Dendritic cell treated with granulocyte-macrophage colony-stimulating factor and Interleukin-4, amounts not matched to agents 40 ng/mL and 50 ng/mL, for 4 days (primary cell): ENCODE measurements at regions not wholly inside any gene's neighbourhood (a gene's known extent, or its start where the extent isn't known, plus 50 kb on each side); places are given as distances from the start of the nearest gene placed in this dataset.
"Not testable (repeated sequence)": the region's sequence is repeated elsewhere in the genome, so short reads cannot be mapped to it uniquely, and the experiment has no call there.

Experiments
- H3K27ac Mint-ChIP-seq: one replicate; pipeline ENCODE4 v1.8.0; 2022; ENCODE audit warnings: mild to moderate bottlenecking, mixed read lengths
- H3K27me3 Mint-ChIP-seq: one replicate; pipeline ENCODE4 v1.8.0; 2022; ENCODE audit warnings: mild to moderate bottlenecking, mixed read lengths
- H3K36me3 Mint-ChIP-seq: one replicate; pipeline ENCODE4 v1.8.0; 2022; ENCODE audit warnings: low read depth, mixed read lengths
- H3K4me1 Mint-ChIP-seq: one replicate; pipeline ENCODE4 v1.8.0; 2022; ENCODE audit warnings: low read depth, mixed read lengths
- H3K4me3 Mint-ChIP-seq: one replicate; pipeline ENCODE4 v1.8.0; 2022; ENCODE audit warnings: mild to moderate bottlenecking, moderate library complexity, mixed read lengths
- H3K9me3 Mint-ChIP-seq: one replicate; pipeline ENCODE4 v1.8.0; 2022; ENCODE audit warnings: mixed read lengths
- intact Hi-C: fragments of 100-400 bp; cut with micrococcal nuclease; formaldehyde crosslinking; loops from one replicate; pipeline ENCODE4 v1.15.0; 2022

DNA sequence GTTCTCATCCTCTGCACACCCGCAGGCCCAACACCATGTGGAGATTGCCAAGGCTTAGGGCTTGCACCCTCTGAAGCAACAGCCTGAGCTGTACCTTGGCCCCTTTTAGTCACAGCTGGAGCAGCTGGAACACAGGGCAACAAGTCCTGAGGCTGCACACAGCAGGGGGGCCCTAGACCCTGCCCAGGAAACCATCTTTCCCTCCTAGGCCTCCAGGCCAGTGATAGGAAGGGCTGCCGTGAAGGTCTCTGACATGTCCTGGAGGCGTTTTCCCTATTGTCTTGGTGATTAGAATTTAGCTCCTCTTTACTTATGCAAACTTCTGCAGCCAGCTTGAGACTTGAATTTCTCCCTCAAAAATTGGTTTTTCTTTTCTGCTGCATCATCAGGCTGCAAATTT lies 373.5 kb upstream of the CLEC14A start:
- H3K36me3 Mint-ChIP-seq: no peaks in the 10 kb centered on the region
- no peaks in the 10 kb centered on the region for H3K4me1 Mint-ChIP-seq

DNA sequence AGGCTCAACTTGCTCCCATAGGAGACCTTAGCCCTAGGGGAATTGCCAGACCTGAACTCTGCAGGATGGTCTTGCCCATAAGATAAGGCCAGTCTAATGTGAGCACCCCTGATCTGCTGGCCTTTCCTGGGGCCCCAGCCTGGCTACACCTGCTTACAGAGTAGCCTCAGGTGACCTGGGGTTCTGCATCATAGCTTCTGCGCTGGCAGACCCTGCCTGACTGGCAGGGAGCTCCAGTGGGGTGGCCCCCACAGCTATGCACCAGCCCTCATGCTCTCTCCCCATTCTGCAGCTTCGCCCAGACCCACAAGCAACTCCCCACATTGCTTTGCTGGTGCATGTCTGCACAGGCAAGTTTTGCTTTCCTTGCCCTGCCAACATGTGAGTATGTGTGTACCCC lies 371.3 kb upstream of the CLEC14A start:
- Mint-ChIP-seq H3K36me3 (no peaks in the 10 kb centered on the region), H3K27ac (no peak overlapping the region), H3K9me3 (peaks cover 56% of the 10 kb centered on the region), H3K27me3 (no peaks in the 10 kb centered on the region), H3K4me3 (no peak overlapping the region), H3K4me1 (no peaks in the 10 kb centered on the region)
- intact Hi-C loops: no loop called here

More for the DNA sequence above, 373.5 kb upstream of the CLEC14A start:
- peaks cover 63% of the 10 kb centered on the region for H3K9me3 Mint-ChIP-seq
- no peak overlapping the region for H3K27ac Mint-ChIP-seq
- no peaks in the 10 kb centered on the region for H3K27me3 Mint-ChIP-seq
- H3K4me3 Mint-ChIP-seq: no peak overlapping the region
- intact Hi-C loops: no loop called here

DNA sequence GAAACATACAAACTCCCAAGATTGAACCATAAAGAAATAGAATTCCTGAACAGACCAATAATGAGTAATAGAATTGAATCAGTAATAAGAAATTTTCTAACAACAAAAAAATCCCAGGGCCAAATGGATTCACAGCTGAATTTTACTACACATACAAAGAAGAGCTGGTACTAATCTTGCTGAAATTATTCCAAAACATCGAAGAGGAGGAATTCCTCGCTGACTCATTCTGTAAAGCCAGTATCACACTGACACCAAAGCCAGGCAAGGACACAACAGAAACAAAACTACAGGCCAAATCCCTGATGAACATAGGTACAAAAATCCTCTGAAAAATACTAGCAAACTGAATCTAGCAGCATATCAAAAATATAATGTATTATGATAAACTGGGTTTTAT lies 367.8 kb upstream of the CLEC14A start:
- H3K4me3 Mint-ChIP-seq: no peak overlapping the region
- intact Hi-C loops: no loop called here
- H3K27ac Mint-ChIP-seq: no peak overlapping the region
- no peaks in the 10 kb centered on the region for H3K4me1 Mint-ChIP-seq
- H3K36me3 Mint-ChIP-seq: no peaks in the 10 kb centered on the region
- H3K27me3 Mint-ChIP-seq: no peaks in the 10 kb centered on the region
- H3K9me3 Mint-ChIP-seq: peaks cover 34% of the 10 kb centered on the region

DNA sequence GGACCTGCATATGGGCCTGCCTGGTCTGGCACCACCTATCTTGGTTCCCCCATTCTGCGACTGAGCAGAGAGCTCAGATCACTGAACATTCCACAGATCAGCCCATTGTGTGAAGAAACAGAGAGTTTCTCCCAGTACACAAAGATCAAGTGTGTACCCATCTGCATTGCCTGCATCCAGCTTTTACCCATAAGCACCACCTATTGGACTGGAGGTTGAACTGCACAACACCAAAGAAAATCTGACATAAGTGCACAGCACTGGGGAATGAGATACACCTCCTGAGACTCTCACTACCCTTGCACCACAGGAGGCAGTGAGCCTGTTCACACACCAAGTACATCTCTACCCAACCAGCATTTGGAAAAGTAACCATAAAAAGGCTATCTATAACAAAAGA lies 362.6 kb upstream of the CLEC14A start:
- Mint-ChIP-seq H3K36me3 (no peaks in the 10 kb centered on the region), H3K4me1 (no peaks in the 10 kb centered on the region), H3K4me3 (no peak overlapping the region), H3K27me3 (no peaks in the 10 kb centered on the region), H3K9me3 (peaks cover 21% of the 10 kb centered on the region), H3K27ac (no peak overlapping the region)
- intact Hi-C loops: no loop called here

DNA sequence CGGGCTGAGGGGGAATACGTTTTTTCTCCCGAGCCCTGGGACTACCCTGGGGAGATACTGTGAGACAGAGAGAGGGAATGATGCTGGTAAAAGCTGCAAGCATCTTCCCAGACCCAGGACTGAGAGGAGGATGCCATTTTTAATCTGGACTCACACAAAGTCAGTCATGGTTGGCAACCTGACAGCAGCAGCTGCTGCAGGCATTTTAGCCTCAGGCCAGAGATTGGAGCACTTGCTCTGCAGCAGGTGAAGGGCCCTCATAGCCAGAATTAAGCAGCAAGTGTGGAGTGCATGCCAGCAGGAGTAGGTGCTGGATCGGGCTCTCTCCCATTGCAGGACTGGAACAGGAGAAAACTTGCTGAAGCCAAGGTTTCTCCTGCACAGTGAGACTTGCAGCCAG lies 361.1 kb upstream of the CLEC14A start:
- H3K36me3 Mint-ChIP-seq: no peaks in the 10 kb centered on the region
- no peak overlapping the region for H3K4me3 Mint-ChIP-seq
- no peaks in the 10 kb centered on the region for H3K4me1 Mint-ChIP-seq
- intact Hi-C loops: no loop called here
- H3K27ac Mint-ChIP-seq: no peak overlapping the region
- H3K27me3 Mint-ChIP-seq: no peaks in the 10 kb centered on the region
- H3K9me3 Mint-ChIP-seq: peaks cover 8% of the 10 kb centered on the region

DNA sequence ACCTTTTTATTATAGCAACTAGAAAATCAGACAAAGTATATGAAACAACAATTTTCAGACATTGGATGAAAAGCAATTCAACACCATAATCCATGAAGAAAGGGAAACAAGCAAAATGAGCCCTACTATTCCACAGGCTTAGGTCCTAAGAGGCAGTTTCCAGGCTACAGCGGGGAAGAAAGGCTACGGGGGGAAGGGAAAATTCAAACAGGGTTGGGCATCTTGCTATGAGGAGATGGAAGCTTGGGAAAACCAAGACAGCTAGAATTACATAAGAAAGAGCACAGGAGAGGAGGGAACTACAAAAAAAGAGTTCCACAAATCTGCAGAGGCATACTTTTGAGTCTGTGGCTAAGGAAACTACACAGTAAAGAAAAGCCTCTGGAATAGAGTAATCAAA lies 356.0 kb upstream of the CLEC14A start:
- intact Hi-C loops: no loop called here
- no peaks in the 10 kb centered on the region for H3K4me1 Mint-ChIP-seq
- no peaks in the 10 kb centered on the region for H3K36me3 Mint-ChIP-seq
- H3K4me3 Mint-ChIP-seq: no peak overlapping the region
- H3K27ac Mint-ChIP-seq: no peak overlapping the region
- H3K27me3 Mint-ChIP-seq: no peaks in the 10 kb centered on the region
- peaks cover 8% of the 10 kb centered on the region for H3K9me3 Mint-ChIP-seq

DNA sequence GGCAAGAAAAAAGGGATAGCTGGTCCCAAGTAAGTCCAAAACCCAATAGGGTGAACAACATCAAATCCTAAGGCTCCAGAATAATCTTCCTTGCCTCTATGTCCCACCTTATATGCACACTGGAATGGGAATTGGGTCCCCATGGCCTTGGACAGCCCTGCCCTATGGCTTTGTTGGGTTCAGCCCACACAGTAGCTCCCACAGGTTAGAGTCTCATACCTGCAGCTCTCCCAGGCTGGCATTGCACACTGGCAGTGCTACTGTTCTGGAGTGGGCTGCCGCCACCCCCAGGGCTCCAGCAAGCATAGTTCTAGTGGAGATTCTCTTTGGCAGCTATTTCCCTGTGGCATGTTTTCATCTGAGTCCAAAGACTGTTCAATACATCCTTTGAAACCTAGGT lies 352.4 kb upstream of the CLEC14A start:
- Mint-ChIP-seq H3K4me3 (no peak overlapping the region), H3K36me3 (no peaks in the 10 kb centered on the region), H3K4me1 (no peaks in the 10 kb centered on the region), H3K27me3 (no peaks in the 10 kb centered on the region), H3K27ac (no peak overlapping the region), H3K9me3 (peaks cover 8% of the 10 kb centered on the region)
- intact Hi-C loops: no loop called here

DNA sequence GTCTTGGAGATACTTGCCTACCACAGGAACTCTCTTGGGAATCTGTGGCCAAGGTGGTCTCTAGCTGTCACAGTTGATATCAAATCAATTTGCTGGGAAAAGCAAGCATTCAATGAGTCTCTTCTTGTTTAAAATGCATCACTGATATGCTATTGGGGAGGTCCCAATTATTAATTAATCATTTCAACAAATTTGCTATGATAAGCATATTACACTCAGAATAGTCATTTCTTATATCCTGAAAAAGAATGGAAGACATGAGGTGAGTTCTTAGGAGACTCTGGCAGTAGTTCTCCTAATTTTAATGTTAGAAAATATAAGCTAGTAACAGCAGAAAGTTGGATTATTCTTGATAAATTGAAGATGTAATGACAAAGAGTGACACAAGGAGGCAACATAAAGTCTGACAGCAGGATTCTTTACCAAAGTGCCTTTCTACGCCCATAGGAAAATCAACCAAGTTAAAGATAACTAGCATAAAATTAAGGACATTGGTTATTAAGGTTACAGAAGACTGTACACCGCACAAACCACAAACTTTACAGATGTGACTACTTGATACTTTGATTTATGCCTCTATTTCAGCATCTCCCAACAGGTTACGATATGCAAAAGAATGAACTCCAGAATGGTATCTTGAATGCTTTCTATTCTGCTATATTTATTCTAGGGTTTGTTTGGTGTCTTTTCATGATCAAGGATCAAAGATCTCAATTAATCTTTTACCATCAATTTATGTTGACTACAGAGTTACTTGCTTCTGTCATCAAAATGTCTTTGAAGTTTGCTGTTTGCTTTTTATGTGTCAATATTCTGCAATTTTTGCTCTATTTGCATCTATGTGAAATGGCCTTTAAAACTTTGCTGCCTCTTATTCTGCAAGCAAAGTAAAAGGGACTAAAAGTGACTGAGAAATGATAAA lies 349.6 kb upstream of the CLEC14A start:
- Mint-ChIP-seq H3K4me1 (no peaks in the 10 kb centered on the region), H3K27me3 (no peaks in the 10 kb centered on the region), H3K9me3 (peaks cover 8% of the 10 kb centered on the region), H3K36me3 (no peaks in the 10 kb centered on the region), H3K27ac (no peak overlapping the region), H3K4me3 (no peak overlapping the region)
- intact Hi-C loops: no loop called here

DNA sequence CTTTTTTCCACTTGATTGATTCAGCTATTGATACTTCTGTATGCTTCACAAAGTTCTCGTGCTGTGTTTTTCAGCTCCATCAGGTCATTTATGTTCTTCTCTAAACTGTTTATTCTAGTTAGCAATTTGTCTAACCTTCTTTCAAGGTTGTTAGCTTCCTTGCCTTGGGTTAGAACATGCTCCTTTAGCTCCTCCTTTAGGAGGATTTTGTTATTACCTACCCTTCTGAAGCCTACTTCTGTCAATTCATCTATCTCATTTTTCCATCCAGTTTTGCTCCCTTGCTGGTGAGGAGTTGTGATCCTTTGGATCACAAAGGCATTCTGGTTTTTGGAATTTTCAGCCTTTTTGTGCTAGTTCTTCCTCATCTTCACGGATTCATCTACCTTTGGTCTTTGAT lies 344.7 kb upstream of the CLEC14A start:
- H3K36me3 Mint-ChIP-seq, H3K4me1 Mint-ChIP-seq, H3K27ac Mint-ChIP-seq, intact Hi-C loops, H3K4me3 Mint-ChIP-seq, H3K9me3 Mint-ChIP-seq, H3K27me3 Mint-ChIP-seq: not testable (repeated sequence)

DNA sequence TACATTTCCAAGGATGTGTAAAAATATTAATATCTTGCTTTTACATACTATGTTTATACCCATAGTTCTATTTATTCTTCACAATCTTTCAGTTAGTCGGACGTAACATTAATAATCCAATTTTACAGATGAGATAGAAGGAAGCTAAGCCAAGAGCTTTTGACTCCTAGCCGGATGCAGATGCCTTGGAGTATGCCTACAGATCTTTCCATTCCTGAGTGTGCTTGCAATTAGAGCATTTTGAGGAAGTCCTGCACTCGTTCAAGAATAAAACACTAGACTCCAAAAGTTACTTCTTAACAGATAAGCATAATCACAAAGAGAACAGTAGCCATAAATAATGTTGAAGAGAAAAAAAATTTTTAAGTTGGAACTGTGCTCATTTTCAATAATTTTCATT lies 337.6 kb upstream of the CLEC14A start:
- peaks cover 21% of the 10 kb centered on the region for H3K9me3 Mint-ChIP-seq

DNA sequence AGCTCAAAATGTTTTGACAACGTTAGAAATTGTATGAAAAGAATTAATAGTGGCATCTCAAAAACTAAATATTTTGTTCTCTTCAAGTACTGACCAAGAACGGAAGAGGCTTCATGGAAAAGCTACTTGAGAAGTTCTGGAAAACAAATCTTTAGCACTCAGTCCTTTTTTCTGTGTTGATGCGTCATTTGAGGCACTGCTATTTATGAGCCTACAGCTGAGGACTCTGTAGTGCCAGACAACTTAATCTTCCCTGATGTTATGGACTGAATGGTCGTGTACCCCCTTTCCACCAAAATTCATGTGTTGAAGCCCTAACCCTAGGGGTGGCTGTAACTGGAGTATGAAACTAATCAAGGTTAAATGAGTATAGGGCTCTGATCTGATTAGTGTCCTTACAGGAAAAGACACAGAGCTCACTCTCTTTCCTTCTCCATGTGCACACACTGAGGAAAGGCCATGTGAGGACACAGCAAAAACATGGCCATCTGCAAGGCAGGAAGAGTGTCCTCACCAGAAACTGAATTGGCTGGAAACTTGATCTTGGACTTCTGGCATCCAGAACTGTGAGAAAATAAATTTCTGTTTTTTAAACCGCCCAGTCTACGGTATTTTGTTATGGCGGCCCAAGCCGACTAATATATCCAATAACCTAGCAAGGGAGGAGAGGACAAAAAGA lies 337.0 kb upstream of the CLEC14A start:
- Mint-ChIP-seq H3K9me3 (peaks cover 23% of the 10 kb centered on the region), H3K27me3 (no peaks in the 10 kb centered on the region)

More for the DNA sequence above, 337.6 kb upstream of the CLEC14A start:
- intact Hi-C loops: no loop called here
- Mint-ChIP-seq H3K4me1 (no peaks in the 10 kb centered on the region), H3K27ac (no peak overlapping the region), H3K36me3 (no peaks in the 10 kb centered on the region), H3K4me3 (no peak overlapping the region), H3K27me3 (no peaks in the 10 kb centered on the region)

DNA sequence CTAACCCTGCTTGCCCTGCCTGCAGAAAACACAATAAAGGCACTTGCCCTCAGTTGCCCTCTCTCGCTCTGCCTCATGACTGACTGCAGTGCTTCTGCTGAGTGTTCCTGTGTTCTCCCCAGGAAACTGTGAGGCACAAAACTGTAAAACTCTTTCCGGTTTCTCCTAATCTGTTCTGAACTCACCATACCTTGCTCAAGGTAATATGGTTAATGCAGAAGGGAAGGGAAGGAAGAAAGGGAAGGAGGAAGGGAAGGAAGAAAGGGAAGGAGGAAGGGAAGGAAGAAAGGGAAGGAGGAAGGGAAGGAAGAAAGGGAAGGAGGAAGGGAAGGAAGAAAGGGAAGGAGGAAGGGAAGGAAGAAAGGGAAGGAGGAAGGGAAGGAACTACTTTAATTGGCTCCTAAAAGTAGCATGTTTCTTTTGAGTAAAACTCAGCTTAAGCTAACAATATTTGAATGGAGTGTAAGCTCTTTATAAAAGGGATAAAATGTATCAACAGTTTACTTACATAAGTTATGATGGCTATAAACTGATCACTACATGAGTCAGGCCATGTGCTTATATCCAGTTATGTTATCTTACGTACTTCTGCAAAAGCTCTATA lies 334.0 kb upstream of the CLEC14A start:
- Mint-ChIP-seq H3K36me3 (no peaks in the 10 kb centered on the region), H3K4me1 (no peaks in the 10 kb centered on the region), H3K9me3 (peaks cover 31% of the 10 kb centered on the region), H3K4me3 (no peak overlapping the region), H3K27ac (no peak overlapping the region), H3K27me3 (no peaks in the 10 kb centered on the region)
- intact Hi-C loops: no loop called here

More for the DNA sequence above, 337.0 kb upstream of the CLEC14A start:
- Mint-ChIP-seq H3K36me3 (no peaks in the 10 kb centered on the region), H3K4me1 (no peaks in the 10 kb centered on the region), H3K4me3 (no peak overlapping the region), H3K27ac (no peak overlapping the region)
- intact Hi-C loops: no loop called here

DNA sequence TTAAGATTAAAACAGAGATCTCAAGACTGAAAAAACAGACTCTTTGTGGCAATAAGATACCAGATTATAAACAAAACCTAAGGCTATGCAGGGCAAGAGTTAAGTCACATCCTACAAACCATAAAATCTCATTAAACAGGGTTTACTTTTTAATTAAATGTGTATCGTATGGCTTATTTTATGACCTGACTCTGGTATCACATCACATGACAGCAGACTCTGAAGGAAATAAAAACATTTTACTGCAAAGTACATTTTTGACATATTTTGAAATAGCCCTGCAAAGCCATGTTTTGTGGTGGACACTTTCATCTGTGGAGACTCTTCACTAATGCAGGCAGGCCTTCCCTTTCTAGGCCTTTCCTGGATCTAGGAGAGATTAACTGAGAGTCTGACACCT lies 327.6 kb upstream of the CLEC14A start:
- H3K27ac Mint-ChIP-seq: no peak overlapping the region
- intact Hi-C loops: no loop called here
- no peaks in the 10 kb centered on the region for H3K36me3 Mint-ChIP-seq
- H3K4me1 Mint-ChIP-seq: no peaks in the 10 kb centered on the region
- no peaks in the 10 kb centered on the region for H3K27me3 Mint-ChIP-seq
- H3K9me3 Mint-ChIP-seq: peaks cover 10% of the 10 kb centered on the region
- no peak overlapping the region for H3K4me3 Mint-ChIP-seq

DNA sequence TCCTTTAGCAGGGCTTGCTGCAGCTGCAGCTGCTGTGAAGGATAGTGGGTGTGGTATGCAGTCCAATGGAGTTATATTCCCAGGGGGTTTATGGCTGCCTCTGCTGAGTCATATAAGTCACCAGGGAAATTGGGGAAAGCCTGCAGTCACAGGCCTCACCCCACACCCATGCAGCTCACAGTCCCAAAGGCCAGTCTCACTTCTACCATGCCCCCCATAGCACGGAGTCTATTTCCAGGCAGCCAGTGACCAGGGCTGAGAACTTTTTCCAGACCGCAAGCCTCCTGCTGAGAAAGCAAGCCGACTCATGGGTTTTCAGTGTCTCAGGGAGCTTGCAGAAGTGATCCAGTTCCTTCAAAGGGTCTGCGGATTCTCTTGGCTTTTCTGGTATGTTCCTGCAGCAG lies 322.4 kb upstream of the CLEC14A start:
- H3K36me3 Mint-ChIP-seq: no peaks in the 10 kb centered on the region
- intact Hi-C loops: no loop called here
- no peaks in the 10 kb centered on the region for H3K27me3 Mint-ChIP-seq
- no peaks in the 10 kb centered on the region for H3K4me1 Mint-ChIP-seq
- H3K9me3 Mint-ChIP-seq: peaks cover 24% of the 10 kb centered on the region
- H3K4me3 Mint-ChIP-seq: no peak overlapping the region
- no peak overlapping the region for H3K27ac Mint-ChIP-seq
